HG03039 (cell line): ENCODE measurements at regions not wholly inside any gene's neighbourhood (a gene's known extent, or its start where the extent isn't known, plus 50 kb on each side); places are given as distances from the start of the nearest gene placed in this dataset.
A peak's percentile ranks its signal among the peaks of the same experiment; 100 is the strongest.

Source experiments
- ATAC-seq: cut with Tn5 transposase; IDR thresholded peaks from one replicate; pipeline ENCODE4 v1.9.1; 2021; ENCODE audit warnings: mild to moderate bottlenecking, moderate library complexity; ENCODE audit not compliant: unreplicated experiment

DNA sequence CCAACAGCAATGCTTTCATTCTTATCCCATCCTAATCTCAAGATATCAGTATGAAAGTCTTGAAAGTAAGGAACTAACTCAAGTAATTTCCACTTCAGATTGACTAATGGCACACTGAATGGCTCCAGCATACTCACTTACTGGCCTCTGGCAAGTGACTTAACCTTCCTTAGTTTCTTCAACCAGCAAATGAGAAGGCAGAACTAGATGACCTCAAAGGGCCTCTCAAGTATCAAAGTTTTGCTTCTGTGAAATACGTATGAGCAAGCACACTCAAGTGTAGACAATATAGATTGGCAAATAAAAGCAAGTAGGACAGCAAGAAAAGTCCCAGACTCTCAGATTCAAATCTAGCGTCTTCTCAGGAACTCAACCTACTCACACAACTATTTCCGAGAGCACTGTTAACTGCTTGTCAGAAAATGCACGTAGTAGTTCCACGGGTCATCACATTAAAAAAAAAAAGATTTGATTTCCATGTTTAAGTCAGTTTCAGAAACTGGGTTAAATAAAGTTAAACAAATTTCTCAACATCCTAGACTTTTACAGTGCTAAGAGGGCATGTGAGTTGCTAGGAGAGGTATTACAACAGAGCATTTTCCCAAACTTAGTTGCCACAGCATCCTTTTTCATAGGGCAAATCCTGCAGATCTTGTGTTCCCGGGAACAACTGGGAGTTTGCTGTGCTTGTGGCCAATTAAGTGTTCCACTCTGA is 276.9 kb upstream of the KLF14 start:
- ATAC-seq = no peak

DNA sequence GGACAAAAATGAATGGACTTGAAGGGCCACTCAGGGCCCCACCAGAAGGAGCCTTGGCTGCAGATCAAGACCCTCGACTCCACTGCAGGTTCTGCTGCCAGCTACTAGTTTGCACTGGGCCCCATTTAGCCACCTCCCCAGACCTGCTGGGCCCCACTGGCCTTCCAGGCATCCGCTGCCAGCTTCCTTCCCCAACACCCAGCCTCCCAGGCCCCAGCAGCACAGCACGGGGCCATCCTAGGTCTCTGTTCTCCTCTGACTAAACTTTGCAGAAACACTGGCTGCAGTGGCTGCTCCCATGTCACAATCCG is 277.4 kb upstream of the KLF14 start:
- ATAC-seq = no peak

DNA sequence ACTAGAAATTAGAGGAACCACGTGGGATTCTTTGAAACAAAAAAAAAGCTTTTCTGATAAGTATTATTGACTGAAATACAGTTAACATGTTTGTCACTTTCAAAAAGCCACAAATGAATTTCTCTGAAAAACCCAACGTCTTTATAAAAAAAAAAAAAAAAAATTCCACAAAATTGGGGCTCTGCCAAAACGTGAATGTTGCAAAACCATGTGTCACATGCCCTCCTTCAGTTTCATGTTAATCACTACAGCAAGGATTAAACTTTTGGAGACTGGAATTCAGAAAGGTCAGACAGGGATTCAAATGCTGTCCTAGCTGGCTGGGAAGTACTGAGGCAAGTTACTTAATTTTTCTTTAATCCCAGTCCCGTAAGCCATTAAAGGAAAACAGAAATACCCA is 278.0 kb upstream of the KLF14 start:
- no peak for ATAC-seq

DNA sequence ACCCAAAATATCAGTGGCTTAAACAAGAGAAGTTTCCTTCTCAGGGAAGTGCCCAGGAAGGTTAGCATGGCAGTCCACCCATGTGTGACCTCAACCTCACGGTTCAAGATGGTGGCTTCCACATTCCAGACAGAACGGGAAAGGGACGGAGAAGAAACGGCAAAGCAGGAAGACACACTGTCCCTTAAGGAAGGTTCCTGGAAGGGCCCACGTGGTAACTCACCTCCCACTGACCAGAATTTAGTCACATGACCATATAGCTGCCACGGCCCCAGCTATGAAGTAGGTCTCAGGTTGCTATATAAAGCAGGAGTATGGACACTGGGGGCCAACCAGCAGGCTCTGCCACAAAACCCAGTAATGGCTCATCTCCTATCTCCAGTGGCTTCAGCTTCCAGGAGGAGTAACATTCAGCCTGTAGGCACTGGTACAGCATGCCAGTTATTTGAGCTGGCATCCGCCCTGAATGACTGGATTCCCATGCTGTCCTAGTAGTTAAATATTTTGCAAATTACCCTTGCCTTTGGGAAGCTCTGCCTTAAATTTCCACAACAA is 278.5 kb upstream of the KLF14 start:
- no peak for ATAC-seq

DNA sequence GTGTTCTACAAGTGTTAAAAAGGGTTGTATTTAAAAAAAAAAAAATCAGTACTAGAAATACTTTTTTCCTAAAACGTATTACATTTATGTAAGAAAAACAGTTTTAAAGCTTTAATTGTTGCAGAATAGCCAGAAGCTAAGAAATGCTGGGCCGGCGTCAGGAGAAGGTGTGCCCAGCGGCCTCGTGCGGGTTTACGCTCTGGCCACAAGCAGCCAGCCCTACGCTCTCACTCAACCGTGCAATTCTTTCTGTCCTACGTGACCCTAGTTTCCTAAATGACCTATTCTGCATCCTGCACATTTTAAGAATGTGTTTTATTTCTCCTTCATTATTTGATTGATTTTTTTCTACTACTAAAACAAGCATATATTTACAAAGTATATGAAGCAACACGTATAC is 279.7 kb upstream of the KLF14 start:
- no peak for ATAC-seq

DNA sequence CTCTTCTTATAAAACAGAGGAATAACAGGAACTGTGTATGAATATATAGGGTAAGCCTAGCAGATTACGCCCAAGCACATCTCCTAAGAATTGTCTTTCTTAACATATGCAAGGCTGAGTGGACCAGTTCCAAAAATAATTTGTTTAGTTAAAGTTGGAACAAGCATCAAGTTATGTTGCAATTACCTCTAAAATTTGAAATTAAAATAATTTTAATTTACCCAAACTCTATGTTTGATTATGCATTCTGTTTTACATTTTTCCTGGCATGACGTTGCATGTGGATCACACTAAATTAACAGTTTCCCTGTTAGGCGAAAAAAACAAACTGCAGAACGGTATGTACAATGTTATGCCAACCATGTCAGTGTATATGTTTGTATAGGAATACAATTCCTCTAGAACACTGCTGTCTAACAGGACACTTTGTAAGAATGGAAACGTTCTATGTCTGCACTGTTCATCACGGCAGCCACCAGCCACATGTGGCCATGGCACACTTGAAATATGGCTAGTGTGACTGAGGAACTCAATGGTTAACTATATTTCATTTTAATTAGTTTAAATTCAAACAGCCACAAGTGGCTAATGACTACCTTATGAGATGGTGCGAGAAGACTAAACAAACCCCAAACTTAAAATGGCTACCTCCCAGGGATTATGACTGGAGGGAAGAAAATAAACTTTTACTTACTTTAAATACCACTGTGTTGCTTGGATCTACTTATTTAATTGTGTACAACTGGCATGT is 281.1 kb upstream of the KLF14 start:
- ATAC-seq = no peak

DNA sequence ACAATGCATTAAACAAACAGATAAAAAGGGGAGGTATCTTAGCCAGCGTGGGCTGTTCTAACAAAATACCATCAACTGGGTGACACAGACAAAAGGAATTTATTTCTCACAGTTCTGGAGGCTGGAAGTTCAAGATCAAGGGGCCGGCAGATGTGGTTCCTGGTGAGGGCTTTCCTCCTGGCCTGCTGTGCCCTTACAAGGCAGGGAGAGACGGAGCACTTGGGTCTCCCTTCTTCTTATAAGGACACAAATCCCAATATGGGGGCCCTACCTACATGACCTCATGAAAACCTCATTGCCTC is 281.6 kb upstream of the KLF14 start:
- ATAC-seq = no peak

DNA sequence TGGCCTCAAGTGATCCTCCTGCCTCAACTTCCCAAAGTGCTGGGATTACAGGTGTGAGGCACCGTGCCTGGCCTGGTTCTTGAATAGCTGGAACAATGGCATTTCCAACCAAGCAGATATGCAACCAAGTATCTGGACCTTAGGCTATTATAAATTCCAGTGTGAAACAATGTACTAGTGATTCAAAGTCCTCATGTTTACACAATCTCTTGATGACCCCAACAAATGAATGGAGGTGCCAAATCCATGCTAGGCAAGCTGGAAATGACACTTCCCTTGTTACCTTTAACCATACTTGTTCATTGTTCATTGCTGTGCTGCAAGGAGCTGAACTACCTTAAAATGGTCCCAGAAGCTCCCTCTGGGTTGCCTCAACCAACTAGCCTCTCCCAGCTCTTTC is 282.2 kb upstream of the KLF14 start:
- ATAC-seq = no peak

DNA sequence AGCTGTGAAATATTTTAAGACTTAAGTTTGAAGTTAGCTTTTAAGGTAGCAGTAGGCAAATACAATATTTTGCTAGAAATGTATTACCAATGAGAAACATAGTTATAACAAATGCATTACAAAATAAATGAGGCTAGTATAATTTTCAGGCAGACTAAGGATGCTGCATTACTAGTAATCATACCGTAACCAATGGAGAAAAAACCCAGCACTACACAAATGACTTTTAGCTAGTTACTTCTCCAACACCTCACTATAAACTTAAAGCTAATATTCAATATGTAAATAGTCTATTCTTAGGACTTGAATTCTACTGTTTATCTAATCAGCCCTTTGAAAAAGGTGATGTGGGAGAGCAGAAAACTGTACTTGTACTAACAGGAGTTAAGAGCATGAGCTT is 285.3 kb upstream of the KLF14 start:
- no peak for ATAC-seq

DNA sequence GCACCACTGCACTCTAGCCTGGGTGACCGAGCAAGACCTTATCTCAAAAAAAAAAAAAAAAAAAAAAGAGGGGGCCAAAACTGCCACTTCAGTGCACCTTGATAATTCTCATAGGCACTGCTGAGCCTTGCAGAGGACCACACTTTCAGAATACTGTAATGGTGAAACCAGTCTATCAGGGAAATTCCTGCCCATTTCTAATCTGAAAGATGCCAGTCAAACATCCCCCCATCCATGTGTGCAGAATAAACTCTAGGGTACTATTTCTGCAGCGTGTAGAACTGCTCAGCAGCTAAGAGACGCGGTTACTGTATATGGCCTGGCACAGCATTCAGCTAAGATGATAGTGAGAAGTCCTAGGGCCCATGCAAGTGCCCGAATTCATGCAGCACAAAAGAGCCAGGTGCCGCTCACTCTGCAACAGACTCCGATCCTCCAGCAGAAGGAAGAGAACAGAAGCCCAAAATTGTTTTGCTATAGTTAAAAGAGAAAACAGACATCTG is 286.8 kb upstream of the KLF14 start:
- ATAC-seq = no peak

DNA sequence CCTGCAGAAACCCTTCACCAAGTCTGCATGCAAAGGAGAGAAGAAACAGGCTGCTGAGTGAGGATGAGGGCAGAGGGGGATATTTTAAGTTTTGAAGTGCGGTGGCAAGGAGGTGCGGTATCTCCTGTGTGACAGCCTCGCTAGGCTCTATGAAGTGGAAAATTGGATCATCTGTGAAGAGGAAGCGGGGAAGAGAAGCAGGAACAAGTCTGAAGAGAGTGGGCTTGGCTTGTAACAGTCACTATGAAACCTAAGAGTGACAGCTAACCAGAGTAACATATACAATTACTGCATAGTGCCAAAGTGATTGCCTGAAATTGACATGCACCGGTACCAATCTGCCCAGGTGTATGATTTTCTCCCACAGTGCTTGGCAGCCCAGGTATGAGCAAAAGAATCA is 287.5 kb upstream of the KLF14 start:
- no peak for ATAC-seq

DNA sequence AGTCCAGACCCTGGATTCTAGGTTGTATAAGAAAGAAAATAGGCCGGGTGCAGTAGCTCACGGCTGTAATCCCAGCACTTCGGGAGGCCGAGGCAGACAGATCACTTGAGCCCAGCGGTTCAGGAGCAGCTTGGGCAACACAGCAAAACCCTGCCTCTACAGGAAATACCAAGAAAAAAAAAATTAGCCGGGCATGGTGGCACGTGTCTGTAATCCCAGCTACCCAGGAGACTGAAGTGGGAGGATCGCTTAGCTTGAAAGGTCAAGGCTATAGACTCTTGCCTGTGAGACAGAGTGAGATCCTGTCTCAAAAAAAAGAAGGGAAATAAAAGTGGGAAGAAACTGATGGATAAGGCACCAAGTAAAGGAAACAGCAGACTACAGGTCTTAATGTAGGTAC is 287.9 kb upstream of the KLF14 start:
- ATAC-seq = no peak

DNA sequence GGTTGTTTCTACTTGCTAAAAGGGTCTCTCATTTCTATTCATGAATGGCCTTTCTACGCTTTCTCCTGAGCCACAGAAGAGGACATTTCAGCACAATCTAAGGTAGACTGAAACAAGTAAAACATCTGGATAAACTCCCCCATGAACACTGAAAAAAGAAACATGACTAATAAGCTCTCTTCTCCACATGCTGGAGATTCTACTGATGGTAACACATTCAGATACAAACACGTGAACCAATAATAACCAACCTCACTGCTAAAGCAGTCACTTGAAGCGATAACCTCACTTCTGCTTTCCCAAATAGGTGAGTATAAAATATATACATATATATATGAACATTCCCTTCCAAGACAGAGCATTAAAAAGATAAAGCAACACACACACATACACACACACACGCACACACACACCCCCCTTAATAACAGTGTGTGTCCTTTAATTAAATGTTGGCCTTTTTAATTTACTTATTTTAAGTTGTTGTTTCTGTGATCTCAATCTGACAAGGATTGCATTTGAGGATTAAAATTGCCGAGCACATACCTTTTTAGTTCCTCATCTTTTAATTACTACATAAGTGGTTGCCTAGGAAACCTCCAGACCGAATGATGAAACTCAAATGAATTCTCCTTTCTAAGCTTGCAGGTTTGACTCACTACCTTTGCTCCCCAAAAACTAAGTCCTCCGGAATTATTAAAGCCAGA is 292.4 kb upstream of the KLF14 start:
- ATAC-seq = no peak

DNA sequence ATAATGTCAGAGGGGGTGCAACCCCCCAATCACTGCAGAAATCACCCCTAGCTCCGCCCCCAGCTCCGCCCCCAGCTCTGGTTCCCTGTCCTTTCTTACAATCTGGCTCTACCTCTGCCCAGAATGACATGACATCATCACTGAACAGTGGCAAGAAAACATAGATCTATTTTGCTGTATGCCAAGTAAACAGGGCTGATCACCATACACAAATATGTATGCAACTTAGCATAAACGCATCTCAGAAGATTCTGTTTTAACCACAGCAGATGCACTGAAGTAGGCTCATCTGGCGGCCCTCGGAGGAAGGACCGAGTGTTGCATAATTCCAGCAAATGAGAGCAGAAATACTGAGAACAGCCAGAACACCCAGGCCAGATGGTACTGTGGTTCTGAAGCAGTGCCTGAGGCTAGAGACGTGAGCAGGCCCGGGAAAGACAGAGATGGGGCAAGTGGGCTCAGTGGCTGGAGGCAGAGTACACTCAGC is 293.3 kb upstream of the KLF14 start:
- no peak for ATAC-seq

DNA sequence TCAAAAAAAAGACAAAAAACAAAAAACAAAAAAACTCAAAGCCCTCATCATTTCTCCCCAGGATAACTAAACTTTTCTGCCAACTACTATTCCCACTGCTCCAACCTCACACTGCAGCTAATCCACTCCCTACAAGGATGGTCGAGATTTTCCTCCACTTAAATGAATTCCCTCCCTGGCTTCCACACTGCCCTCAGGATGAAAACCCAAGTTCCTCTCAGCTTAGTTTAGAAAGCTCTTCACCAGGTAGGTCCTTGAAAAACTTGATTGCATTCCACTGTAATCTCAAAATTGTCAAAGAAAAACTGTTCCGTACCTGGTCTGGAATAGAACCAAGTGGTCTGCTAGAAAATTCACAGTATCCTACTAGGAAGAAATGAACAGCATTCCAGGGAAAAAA is 294.3 kb upstream of the KLF14 start:
- no peak for ATAC-seq

DNA sequence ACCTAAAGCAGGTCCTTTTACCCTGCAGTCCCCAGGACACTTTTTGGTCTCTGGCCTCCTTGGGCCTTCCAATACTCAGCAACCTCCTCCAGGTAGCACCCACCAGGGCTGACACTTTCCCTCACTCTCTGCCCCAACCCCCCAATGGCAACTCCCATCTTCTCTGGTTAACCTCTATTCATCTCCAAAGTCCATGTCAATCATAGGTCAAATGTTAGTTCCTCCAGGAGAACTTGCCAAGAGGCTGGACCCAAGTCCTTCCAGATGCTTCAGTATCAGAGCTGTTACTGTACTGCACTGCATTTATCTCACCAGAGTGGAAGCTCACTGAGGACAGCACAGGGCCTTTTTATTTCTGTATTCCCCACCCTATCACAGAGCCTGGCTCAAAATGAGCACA is 295.0 kb upstream of the KLF14 start:
- no peak for ATAC-seq

DNA sequence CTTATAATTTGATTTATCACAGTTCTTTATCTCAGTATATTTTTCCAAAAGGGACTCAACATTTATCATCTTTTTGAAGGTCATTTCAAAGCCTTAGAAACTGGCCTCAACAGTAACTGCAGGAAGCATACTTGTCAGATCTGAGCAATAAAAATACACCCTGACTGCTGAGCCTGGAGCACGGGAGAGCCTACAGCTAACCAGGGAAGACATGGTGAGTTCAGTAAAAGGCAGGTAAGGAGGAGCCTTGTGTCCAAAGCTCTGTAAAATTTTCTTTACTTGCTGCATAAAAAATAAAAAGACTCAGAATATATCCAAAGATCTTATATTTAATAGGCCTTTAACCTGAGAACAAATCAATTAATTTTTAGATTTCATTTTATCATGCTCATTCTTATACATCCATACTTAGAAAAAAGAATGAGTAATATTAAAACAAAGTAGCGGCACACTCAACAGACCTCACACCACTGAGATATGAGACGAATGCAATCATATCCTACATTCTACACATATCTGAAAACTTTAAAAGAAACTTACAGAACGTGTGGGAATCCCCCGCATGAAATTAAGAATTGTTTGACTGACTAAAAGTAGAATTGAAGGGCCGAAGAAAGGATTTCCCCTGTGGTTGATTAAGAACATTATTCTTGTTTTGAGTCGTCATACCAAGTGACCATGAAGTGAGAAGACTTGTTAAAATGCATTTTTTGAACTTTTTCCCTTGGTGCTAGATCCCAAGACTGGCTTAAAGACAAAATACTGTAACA is 296.4 kb upstream of the MKLN1 start:
- ATAC-seq = peak; percentile 57

DNA sequence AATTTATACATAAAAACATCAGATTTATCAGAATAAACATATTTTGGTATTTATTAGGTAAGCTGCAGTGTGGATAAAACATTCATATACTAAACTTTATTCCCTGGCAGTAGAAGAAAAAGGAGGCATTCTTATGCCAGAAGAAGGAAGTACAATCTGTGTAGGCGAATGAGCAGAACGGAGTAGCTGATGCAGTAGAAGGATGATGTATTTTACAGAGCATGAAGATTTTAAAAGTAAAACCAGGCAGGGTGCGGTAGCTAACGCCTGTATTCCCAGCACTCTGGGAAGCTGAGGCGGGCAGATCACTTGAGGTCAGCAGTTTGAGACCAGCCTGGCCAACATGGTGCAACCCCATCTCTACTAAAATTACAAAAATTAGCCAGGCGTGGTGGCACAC is 294.9 kb upstream of the MKLN1 start:
- ATAC-seq = no peak

DNA sequence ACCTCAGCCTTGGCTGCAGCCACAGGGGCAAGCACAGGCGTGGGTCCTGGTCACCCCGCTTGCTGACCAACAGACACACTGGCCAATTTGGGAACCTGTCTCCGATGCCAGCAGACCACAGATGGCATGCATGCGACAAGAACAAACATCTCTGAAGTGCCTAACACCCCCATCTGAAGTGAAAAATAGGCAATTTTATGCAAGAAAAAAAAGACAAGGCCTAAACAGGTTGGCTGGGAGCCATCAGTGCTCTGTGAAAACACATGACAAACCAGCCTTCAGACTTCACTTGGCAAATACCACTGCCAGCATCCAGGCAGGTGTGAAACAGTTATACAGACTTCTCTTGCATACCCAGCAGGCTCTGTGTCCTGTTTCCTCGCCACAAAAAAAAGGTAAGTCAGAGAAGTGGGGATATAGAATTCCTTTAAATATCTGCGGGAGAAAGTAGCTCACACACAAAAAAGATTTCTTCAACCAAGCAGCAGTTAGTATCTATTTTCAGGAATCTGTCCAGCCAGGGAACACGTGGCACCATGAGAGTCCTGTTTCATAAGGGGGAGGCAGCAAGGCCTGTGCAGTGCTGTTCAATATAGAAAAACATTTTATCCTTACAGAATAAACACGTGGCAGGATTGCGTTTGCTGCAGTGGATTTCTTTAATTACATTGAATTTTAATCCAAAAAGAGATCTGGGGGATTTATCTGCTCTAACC is 293.4 kb upstream of the MKLN1 start:
- no peak for ATAC-seq

DNA sequence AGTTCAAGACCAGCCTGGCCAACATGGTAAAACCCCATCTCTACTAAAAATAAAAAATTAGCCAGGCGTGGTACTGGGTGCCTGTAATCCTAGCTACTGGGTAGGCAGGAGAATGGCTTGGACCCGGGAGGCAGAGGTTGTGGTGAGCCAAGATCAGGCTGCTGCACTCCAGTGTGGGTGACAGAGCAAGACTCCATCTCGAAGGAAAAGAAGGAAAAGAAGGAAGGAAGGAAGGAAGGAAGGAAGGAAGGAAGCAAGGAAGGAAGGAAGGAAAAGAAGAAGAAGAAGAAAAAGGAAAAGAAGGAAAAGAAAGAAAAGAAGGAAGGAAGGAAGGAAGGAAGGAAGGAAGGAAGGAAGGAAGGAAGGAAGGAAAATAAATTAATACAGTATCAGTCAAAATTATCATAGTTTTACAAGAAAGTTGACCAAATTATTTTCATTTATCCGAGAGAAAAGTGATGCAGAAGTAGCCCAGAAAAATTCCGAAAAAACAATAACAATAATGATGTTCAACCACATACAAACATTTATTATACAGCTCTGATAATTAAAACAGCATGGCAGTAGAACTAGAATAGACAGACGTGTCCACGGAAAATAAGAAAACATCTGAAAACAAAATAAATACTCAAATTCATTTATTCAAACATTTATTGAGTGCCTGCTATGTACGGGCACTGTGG is 292.4 kb upstream of the MKLN1 start:
- no peak for ATAC-seq
